HCT116 (cell line): ENCODE measurements at regions not wholly inside any gene's neighbourhood (a gene's known extent, or its start where the extent isn't known, plus 50 kb on each side); places are given as distances from the start of the nearest gene placed in this dataset.

Source experiments
- ATAC-seq: fragments of 200-7000 bp; cut with Tn5 transposase; 2 replicates; pipeline ENCODE4 v1.9.1; 2020; ENCODE audit warnings: mild to moderate bottlenecking, moderate library complexity
- BruUV-seq: library from RNA; stranded (reverse); fragments of 400-500 nt; replicated peaks from 2 replicates; lab custom pipeline; 2021; lab: Mats Ljungman, UMichigan
- CTCF ChIA-PET: fragments of 300-600 bp; sonication (Branson Sonifier 250); formaldehyde crosslinking; loops from one replicate; lab custom pipeline; 2021; ENCODE audit warnings: antibody characterized with exemption; lab: Charles Lee
- POLR2A ChIA-PET: fragments of 300-600, 350-600 bp; sonication (Branson Sonifier 250); formaldehyde crosslinking; loops from one replicate; lab custom pipeline; 2021; ENCODE audit warnings: antibody characterized with exemption; lab: Charles Lee
- RAD21 ChIA-PET, 2 experiments: fragments of 300-600 bp; sonication (Branson Sonifier 250); formaldehyde crosslinking; loops; one replicate each; lab custom pipeline; 2023; ENCODE audit warnings: low total read pairs in 2 of 2; ENCODE audit not compliant: uncharacterized antibody in 2 of 2, unreplicated experiment in 2 of 2, low non-redundant PET in 1 of 2; lab: Charles Lee
- DNase-seq: peaks from one replicate; pipeline ENCODE4 v3.0.0-alpha.2; 2010; ENCODE audit warnings: low read depth, low spot score
- H2AFZ ChIP-seq: fragments of 200-600 bp; shearing (Covaris generic), sonication (generic); 2 replicates; pipeline ENCODE4 v1.6.1; 2017; ENCODE audit warnings: low read depth, mixed run types, mixed read lengths, antibody characterized with exemption, low read length; ENCODE audit not compliant: poor library complexity, severe bottlenecking
- H3K27ac ChIP-seq: 2 replicates; pipeline ENCODE4 v1.5.1; 2012; ENCODE audit warnings: low read depth, low read length
- H3K27me3 ChIP-seq: fragments of 200-600 bp; sonication (generic); 2 replicates; pipeline ENCODE4 v1.6.1; 2016; ENCODE audit warnings: mixed run types, low read length, mixed read lengths; ENCODE audit not compliant: insufficient read depth
- H3K36me3 ChIP-seq, 2 experiments: fragments of 200-500 bp in 1 of 2; fragments of 200-600 bp in 1 of 2; sonication (Bioruptor generic) in 1 of 2; sonication (generic) in 1 of 2; 2 replicates each; pipeline versions ENCODE4 v1.5.1 to v1.6.1; 2014 to 2016; ENCODE audit warnings: low read length in 2 of 2, inconsistent platforms in 1 of 2, mixed read lengths in 1 of 2, mixed run types in 1 of 2; ENCODE audit not compliant: insufficient read depth in 2 of 2, control insufficient read depth in 1 of 2
- H3K4me1 ChIP-seq, 2 experiments: fragments of 200-600 bp in 1 of 2; sonication (generic) in 1 of 2; 2 replicates each; pipeline versions ENCODE4 v1.5.1 to v1.6.1; 2012 to 2017; ENCODE audit warnings: low read length in 2 of 2, inconsistent platforms in 1 of 2, mild to moderate bottlenecking in 1 of 2, mixed read lengths in 1 of 2, mixed run types in 1 of 2, moderate library complexity in 1 of 2; ENCODE audit not compliant: insufficient read depth in 2 of 2, control insufficient read depth in 1 of 2
- H3K4me2 ChIP-seq: fragments of 200-600 bp; sonication (generic); 2 replicates; pipeline ENCODE4 v1.6.1; 2017; ENCODE audit warnings: mixed run types, low read length, mixed read lengths
- H3K4me3 ChIP-seq, 2 experiments: fragments of 200-600 bp in 1 of 2; sonication (generic) in 1 of 2; replicated peaks in 1 of 2; 2 replicates each; pipeline ENCODE4 v1.5.1; 2011 to 2016; ENCODE audit warnings: low read length in 2 of 2, control low read depth in 1 of 2, low read depth in 1 of 2, mild to moderate bottlenecking in 1 of 2, mixed read lengths in 1 of 2, mixed run types in 1 of 2
- H3K79me2 ChIP-seq: fragments of 200-600 bp; sonication (generic); 2 replicates; pipeline ENCODE4 v1.6.1; 2017; ENCODE audit warnings: mild to moderate bottlenecking, mixed run types, low read length, moderate library complexity, mixed read lengths; ENCODE audit not compliant: insufficient read depth
- H3K9ac ChIP-seq: fragments of 200-600 bp; sonication (generic); 2 replicates; pipeline ENCODE4 v1.6.1; 2016; ENCODE audit warnings: low read length, mixed read lengths
- H3K9me2 ChIP-seq: fragments of 200-600 bp; sonication (generic), shearing (Covaris generic); 2 replicates; pipeline ENCODE4 v1.6.1; 2017; ENCODE audit warnings: mixed run types, mild to moderate bottlenecking, moderate library complexity; ENCODE audit not compliant: insufficient read depth
- H3K9me3 ChIP-seq, 2 experiments: fragments of 200-500 bp in 1 of 2; fragments of 200-600 bp in 1 of 2; sonication (Bioruptor generic) in 1 of 2; sonication (generic) in 1 of 2; 2 replicates each; pipeline ENCODE4 v1.6.1; 2014 to 2017; ENCODE audit warnings: low read length in 2 of 2, mixed read lengths in 2 of 2, inconsistent platforms in 1 of 2, low read depth in 1 of 2, mild to moderate bottlenecking in 1 of 2, mixed run types in 1 of 2, moderate library complexity in 1 of 2; ENCODE audit not compliant: control insufficient read depth in 1 of 2, insufficient read depth in 1 of 2
- H4K20me1 ChIP-seq: fragments of 200-600 bp; sonication (generic), shearing (Covaris generic); 2 replicates; pipeline ENCODE4 v1.6.1; 2017; ENCODE audit warnings: mixed run types, mild to moderate bottlenecking, moderate library complexity; ENCODE audit not compliant: insufficient read depth
- ELF1 ChIP-seq: IDR thresholded peaks from 2 replicates; pipeline ENCODE4 v1.6.1; 2012; ENCODE audit warnings: low read depth, borderline replicate concordance
- EZH2phosphoT487 ChIP-seq: fragments of 200-600 bp; IDR thresholded peaks from 2 replicates; pipeline ENCODE4 v1.6.1; 2018; ENCODE audit warnings: antibody characterized with exemption, borderline replicate concordance
- JUND ChIP-seq: IDR thresholded peaks from 2 replicates; pipeline ENCODE4 v1.6.1; 2012
- MAX ChIP-seq: IDR thresholded peaks from 2 replicates; pipeline ENCODE4 v1.6.1; 2012
- RAD21 ChIP-seq: IDR thresholded peaks from 2 replicates; pipeline ENCODE4 v1.6.1; 2012; ENCODE audit warnings: low read depth, mild to moderate bottlenecking
- TCF7L2 ChIP-seq: IDR thresholded peaks from 2 replicates; pipeline ENCODE4 v1.7.0; 2011; ENCODE audit warnings: borderline replicate concordance, inconsistent platforms; ENCODE audit not compliant: insufficient read depth, insufficient read length; ENCODE audit errors: extremely low read depth
- YY1 ChIP-seq: IDR thresholded peaks from 2 replicates; pipeline ENCODE4 v1.6.1; 2011; ENCODE audit warnings: low read length, low read depth, moderate library complexity, mild to moderate bottlenecking; ENCODE audit not compliant: insufficient replicate concordance; ENCODE audit errors: extremely low read depth
- intact Hi-C: fragments of 100-400 bp; cut with micrococcal nuclease; formaldehyde crosslinking; loops from 2 replicates; pipeline ENCODE4 v1.10.0; 2022

- intact Hi-C loops: no loop called here
- peaks cover 0 to 15% of the 10 kb centered on the region in 2 experiments; a peak in 1 of 4 replicates for H3K4me1 ChIP-seq
- CTCF ChIA-PET: interaction anchor here (0.6 kb wide), 1 partner anchor 674 kb away, joined by 3 read pairs; no protein-coding TSS in a partner anchor
- no peaks in the 10 kb centered on the region for H3K79me2 ChIP-seq
- POLR2A ChIA-PET: no interaction called here
- H3K4me2 ChIP-seq: no peak overlapping the region
- ATAC-seq: no peak
- no peak overlapping the region for H2AFZ ChIP-seq
- DNase-seq: no peak
- H3K9me2 ChIP-seq: no peaks in the 10 kb centered on the region
- no peaks in the 10 kb centered on the region for H3K9me3 ChIP-seq
- no TSS peak for BruUV-seq
- H3K36me3 ChIP-seq: no peaks in the 10 kb centered on the region
- H3K27me3 ChIP-seq: no peaks in the 10 kb centered on the region
- no peak overlapping the region for H3K27ac ChIP-seq
- H3K9ac ChIP-seq: no peak overlapping the region
- no peak overlapping the region for H3K4me3 ChIP-seq
- RAD21 ChIA-PET: no interaction called here
- no peaks in the 10 kb centered on the region for H4K20me1 ChIP-seq
- TF ChIP-seq RAD21 (no peak), JUND (no peak)
- TF ChIP-seq, all 23 proteins: peak for 0
These were observed 238.4 kb upstream of the JUN start for GRCh38 chr1:59022199-59022598.

GRCh38 chr1:59022799-59023198 lies 239.0 kb upstream of the JUN start:
- H3K36me3 ChIP-seq: no peaks in the 10 kb centered on the region
- no peak overlapping the region for H3K9ac ChIP-seq
- ATAC-seq (no peak), DNase-seq (no peak)
- no peaks in the 10 kb centered on the region for H3K9me3 ChIP-seq
- POLR2A ChIA-PET: no interaction called here
- H2AFZ ChIP-seq: no peak overlapping the region
- H3K27me3 ChIP-seq: no peaks in the 10 kb centered on the region
- TF ChIP-seq ELF1: no peak
- TF ChIP-seq JUND: no peak
- no peak for TF ChIP-seq EZH2phosphoT487
- TF ChIP-seq TCF7L2: no peak
- TF ChIP-seq MAX: no peak
- no peak for TF ChIP-seq YY1
- H3K4me3 ChIP-seq: no peak overlapping the region
- no peaks in the 10 kb centered on the region for H4K20me1 ChIP-seq
- H3K4me2 ChIP-seq: no peak overlapping the region
- peaks cover 0 to 15% of the 10 kb centered on the region in 2 experiments; a peak in 1 of 4 replicates for H3K4me1 ChIP-seq
- H3K79me2 ChIP-seq: no peaks in the 10 kb centered on the region
- RAD21 ChIA-PET: no interaction called here
- CTCF ChIA-PET: no interaction called here
- intact Hi-C loops: no loop called here
- BruUV-seq: no TSS peak
- H3K9me2 ChIP-seq: no peaks in the 10 kb centered on the region
- no peak overlapping the region for H3K27ac ChIP-seq
